HEK293 (cell line): ENCODE measurements at regions not wholly inside any gene's neighbourhood (a gene's known extent, or its start where the extent isn't known, plus 50 kb on each side); places are given as distances from the start of the nearest gene placed in this dataset.
A peak's percentile ranks its signal among the peaks of the same experiment; 100 is the strongest.

Experiments used
- CTCF ChIA-PET: fragments of 350-600 bp; formaldehyde crosslinking; extraction: SDS; loops from one replicate; lab custom pipeline; 2021; ENCODE audit warnings: antibody characterized with exemption; lab: Yijun Ruan, JAX
- POLR2A ChIA-PET: fragments of 300-600 bp; formaldehyde crosslinking; extraction: SDS; loops from one replicate; lab custom pipeline; 2020; ENCODE audit warnings: antibody characterized with exemption, inconsistent platforms; lab: Yijun Ruan, JAX
- H3K27ac ChIP-seq: fragments of 200-500 bp; sonication (Bioruptor generic); 2 replicates; pipeline ENCODE4 v1.5.1; 2014; ENCODE audit warnings: low read depth, low read length, control low read depth, inconsistent platforms; ENCODE audit errors: extremely low read depth
- H3K36me3 ChIP-seq, 2 experiments: fragments of 200-500 bp in 1 of 2; sonication (Bioruptor generic) in 1 of 2; 1 replicate in 1 of 2; 2 replicates in 1 of 2; pipeline ENCODE4 v1.5.1; 2014 to 2017; ENCODE audit warnings: inconsistent platforms in 2 of 2, low read length in 2 of 2; ENCODE audit not compliant: control insufficient read depth in 2 of 2, insufficient read depth in 1 of 2
- H3K4me1 ChIP-seq: fragments of 200-500 bp; sonication (Bioruptor generic); 2 replicates; pipeline ENCODE4 v1.5.1; 2014; ENCODE audit warnings: mild to moderate bottlenecking, low read length, inconsistent platforms; ENCODE audit not compliant: control insufficient read depth, insufficient read depth
- H3K4me3 ChIP-seq: 2 replicates; pipeline ENCODE4 v1.5.1; 2011; ENCODE audit warnings: low read depth, mild to moderate bottlenecking, control low read depth, low read length, moderate library complexity
- H3K9me3 ChIP-seq: fragments of 200-500 bp; sonication (Bioruptor generic); 2 replicates; pipeline ENCODE4 v1.5.1; 2014; ENCODE audit warnings: low read depth, low read length, inconsistent platforms; ENCODE audit not compliant: control insufficient read depth, insufficient read depth
- BCL11A ChIP-seq: fragments of 450-650 bp; formaldehyde crosslinking; IDR thresholded peaks from 2 replicates; pipeline ENCODE4 v1.5.1; 2016; ENCODE audit warnings: low read depth, missing biosample characterization, missing genetic modification characterization
- FEZF1 ChIP-seq: fragments of 450-650 bp; formaldehyde crosslinking; IDR thresholded peaks from 2 replicates; pipeline ENCODE4 v1.5.1; 2016; ENCODE audit warnings: missing biosample characterization, missing genetic modification characterization
- GLIS1 ChIP-seq: fragments of 450-650 bp; formaldehyde crosslinking; IDR thresholded peaks from 2 replicates; pipeline ENCODE4 v1.5.1; 2016; ENCODE audit warnings: missing biosample characterization, missing genetic modification characterization
- MEIS1 ChIP-seq: sonication (generic); formaldehyde crosslinking; IDR thresholded peaks from 2 replicates; pipeline ENCODE4 v1.8.1; 2022; ENCODE audit warnings: missing genetic modification reagents, mild to moderate bottlenecking, borderline replicate concordance
- OSR2 ChIP-seq: fragments of 450-650 bp; formaldehyde crosslinking; IDR thresholded peaks from 2 replicates; pipeline ENCODE4 v1.5.1; 2016; ENCODE audit warnings: missing biosample characterization, missing genetic modification characterization
- OVOL3 ChIP-seq: fragments of 450-650 bp; formaldehyde crosslinking; IDR thresholded peaks from 2 replicates; pipeline ENCODE4 v1.5.1; 2016; ENCODE audit warnings: missing biosample characterization, missing genetic modification characterization
- PRDM10 ChIP-seq: fragments of 450-650 bp; formaldehyde crosslinking; IDR thresholded peaks from 2 replicates; pipeline ENCODE4 v1.5.1; 2016; ENCODE audit warnings: missing biosample characterization, missing genetic modification characterization
- REPIN1 ChIP-seq: fragments of 450-650 bp; formaldehyde crosslinking; IDR thresholded peaks from 2 replicates; pipeline ENCODE4 v1.5.1; 2017; ENCODE audit warnings: missing biosample characterization, missing genetic modification characterization, low read depth
- ZBTB1 ChIP-seq: fragments of 450-650 bp; formaldehyde crosslinking; IDR thresholded peaks from 2 replicates; pipeline ENCODE4 v1.5.1; 2016; ENCODE audit warnings: missing biosample characterization, missing genetic modification characterization
- ZBTB17 ChIP-seq: fragments of 450-650 bp; formaldehyde crosslinking; IDR thresholded peaks from 2 replicates; pipeline ENCODE4 v1.5.1; 2016; ENCODE audit warnings: missing biosample characterization, missing genetic modification characterization
- ZFHX2 ChIP-seq: fragments of 450-650 bp; formaldehyde crosslinking; conservative IDR thresholded peaks from 2 replicates; pipeline ENCODE4 v1.5.1; 2016; ENCODE audit warnings: missing biosample characterization, missing genetic modification characterization
- ZNF140 ChIP-seq: fragments of 450-650 bp; formaldehyde crosslinking; IDR thresholded peaks from 2 replicates; pipeline ENCODE4 v1.5.1; 2016; ENCODE audit warnings: missing biosample characterization, missing genetic modification characterization
- ZNF174 ChIP-seq: fragments of 450-650 bp; formaldehyde crosslinking; IDR thresholded peaks from 2 replicates; pipeline ENCODE4 v1.5.0; 2017; ENCODE audit warnings: missing biosample characterization, mild to moderate bottlenecking, missing genetic modification characterization
- ZNF202 ChIP-seq: fragments of 450-650 bp; formaldehyde crosslinking; IDR thresholded peaks from 2 replicates; pipeline ENCODE4 v1.5.1; 2016; ENCODE audit warnings: missing biosample characterization, missing genetic modification characterization, borderline replicate concordance
- ZNF302 ChIP-seq: fragments of 450-650 bp; formaldehyde crosslinking; IDR thresholded peaks from 2 replicates; pipeline ENCODE4 v1.5.1; 2016; ENCODE audit warnings: missing biosample characterization, missing genetic modification characterization, low read depth
- ZNF324 ChIP-seq: fragments of 450-650 bp; formaldehyde crosslinking; IDR thresholded peaks from 2 replicates; pipeline ENCODE4 v1.5.1; 2016; ENCODE audit warnings: missing biosample characterization, missing genetic modification characterization
- ZNF37A ChIP-seq: fragments of 450-650 bp; IDR thresholded peaks from 2 replicates; pipeline ENCODE4 v1.5.1; 2018; ENCODE audit warnings: missing biosample characterization, missing genetic modification characterization
- ZNF501 ChIP-seq: fragments of 450-650 bp; formaldehyde crosslinking; IDR thresholded peaks from 2 replicates; pipeline ENCODE4 v1.5.1; 2016; ENCODE audit warnings: missing biosample characterization, missing genetic modification characterization
- ZNF529 ChIP-seq: fragments of 450-650 bp; formaldehyde crosslinking; IDR thresholded peaks from 2 replicates; pipeline ENCODE4 v1.5.1; 2017; ENCODE audit warnings: missing genetic modification characterization, missing biosample characterization; ENCODE audit not compliant: insufficient replicate concordance
- ZNF654 ChIP-seq: fragments of 450-650 bp; formaldehyde crosslinking; IDR thresholded peaks from 2 replicates; pipeline ENCODE4 v1.5.1; 2016; ENCODE audit warnings: low read depth, missing biosample characterization, missing genetic modification characterization
- ZNF692 ChIP-seq: fragments of 450-650 bp; formaldehyde crosslinking; IDR thresholded peaks from 2 replicates; pipeline ENCODE4 v1.5.1; 2016; ENCODE audit warnings: missing biosample characterization, missing genetic modification characterization
- ZNF830 ChIP-seq: fragments of 450-650 bp; IDR thresholded peaks from 2 replicates; pipeline ENCODE4 v1.5.0; 2018; ENCODE audit warnings: missing biosample characterization, missing genetic modification characterization, low read depth, mild to moderate bottlenecking, moderate library complexity
- TF ChIP-seq, protein P1 (sequence below): fragments of 450-650 bp; formaldehyde crosslinking; IDR thresholded peaks from 2 replicates; pipeline ENCODE4 v1.5.1; 2017; ENCODE audit warnings: missing biosample characterization, missing genetic modification characterization

- Histone ChIP-seq H3K4me3 (no peak overlapping the region), H3K9me3 (no peaks in the 10 kb centered on the region), H3K4me1 (peaks cover 23% of the 10 kb centered on the region), H3K27ac (no peak overlapping the region), H3K36me3 (no peaks in the 10 kb centered on the region)
- ChIA-PET POLR2A (interaction anchor here (1.1 to 2.0 kb wide), 2 partner anchors 140 to 146 kb away, joined by 6 to 8 read pairs; partner anchors contain the start of gene SOX4), CTCF (interaction anchor here (0.6 kb wide), 1 partner anchor 1028 kb away, joined by 3 read pairs; no protein-coding TSS in a partner anchor)
- TF ChIP-seq OVOL3 (tag by site-specific recombination) (no peak), BCL11A (tag by site-specific recombination) (no peak), ZNF529 (tag by site-specific recombination) (no peak)
These were observed 139.8 kb downstream of the SOX4 start for GRCh38 chr6:21733311-21733710.

DNA sequence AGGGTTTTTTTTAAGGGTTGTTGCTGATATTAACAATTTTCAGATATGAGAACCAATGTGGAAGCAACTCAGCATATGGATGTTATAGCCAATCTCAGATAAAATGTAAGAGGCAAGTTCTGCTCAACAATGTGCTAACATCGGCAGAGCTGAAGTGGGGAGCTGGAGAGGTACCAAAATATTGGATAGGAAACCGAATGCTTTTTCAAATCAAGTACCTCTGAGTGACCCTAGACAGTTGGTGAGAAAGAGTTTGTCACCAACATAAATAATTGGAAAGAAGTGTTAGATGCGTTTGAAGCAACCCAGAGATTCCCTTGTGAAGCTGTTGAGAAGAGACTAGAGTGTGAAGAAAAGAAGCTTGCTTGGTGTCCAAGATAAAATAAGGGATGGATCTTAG lies 140.7 kb downstream of the SOX4 start:
- TF ChIP-seq MEIS1 (CRISPR knock-in tag) (no peak), ZNF302 (tag by site-specific recombination) (no peak), ZNF37A (tag by site-specific recombination) (no peak), FEZF1 (tag by site-specific recombination) (no peak), ZNF324 (no peak), ZNF174 (tag by site-specific recombination) (no peak), ZNF501 (tag by site-specific recombination) (no peak), ZNF692 (tag by site-specific recombination) (no peak), REPIN1 (tag by site-specific recombination) (no peak)
- TF ChIP-seq, protein P1, sequence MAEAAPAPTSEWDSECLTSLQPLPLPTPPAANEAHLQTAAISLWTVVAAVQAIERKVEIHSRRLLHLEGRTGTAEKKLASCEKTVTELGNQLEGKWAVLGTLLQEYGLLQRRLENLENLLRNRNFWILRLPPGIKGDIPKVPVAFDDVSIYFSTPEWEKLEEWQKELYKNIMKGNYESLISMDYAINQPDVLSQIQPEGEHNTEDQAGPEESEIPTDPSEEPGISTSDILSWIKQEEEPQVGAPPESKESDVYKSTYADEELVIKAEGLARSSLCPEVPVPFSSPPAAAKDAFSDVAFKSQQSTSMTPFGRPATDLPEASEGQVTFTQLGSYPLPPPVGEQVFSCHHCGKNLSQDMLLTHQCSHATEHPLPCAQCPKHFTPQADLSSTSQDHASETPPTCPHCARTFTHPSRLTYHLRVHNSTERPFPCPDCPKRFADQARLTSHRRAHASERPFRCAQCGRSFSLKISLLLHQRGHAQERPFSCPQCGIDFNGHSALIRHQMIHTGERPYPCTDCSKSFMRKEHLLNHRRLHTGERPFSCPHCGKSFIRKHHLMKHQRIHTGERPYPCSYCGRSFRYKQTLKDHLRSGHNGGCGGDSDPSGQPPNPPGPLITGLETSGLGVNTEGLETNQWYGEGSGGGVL: no peak
- TF ChIP-seq, all 188 proteins: peak for 0
- H3K4me1 ChIP-seq: peaks cover 31% of the 10 kb centered on the region
- H3K36me3 ChIP-seq: no peaks in the 10 kb centered on the region
- ChIA-PET CTCF (interaction anchor here (0.7 kb wide), 1 partner anchor 288 kb away, joined by 3 read pairs; no protein-coding TSS in a partner anchor), POLR2A (interaction anchor here (0.7 to 2.0 kb wide), 2 partner anchors 140 to 141 kb away, joined by 5 to 8 read pairs; partner anchors contain the start of gene SOX4)
- H3K27ac ChIP-seq: no peak overlapping the region
- no peaks in the 10 kb centered on the region for H3K9me3 ChIP-seq
- no peak overlapping the region for H3K4me3 ChIP-seq

DNA sequence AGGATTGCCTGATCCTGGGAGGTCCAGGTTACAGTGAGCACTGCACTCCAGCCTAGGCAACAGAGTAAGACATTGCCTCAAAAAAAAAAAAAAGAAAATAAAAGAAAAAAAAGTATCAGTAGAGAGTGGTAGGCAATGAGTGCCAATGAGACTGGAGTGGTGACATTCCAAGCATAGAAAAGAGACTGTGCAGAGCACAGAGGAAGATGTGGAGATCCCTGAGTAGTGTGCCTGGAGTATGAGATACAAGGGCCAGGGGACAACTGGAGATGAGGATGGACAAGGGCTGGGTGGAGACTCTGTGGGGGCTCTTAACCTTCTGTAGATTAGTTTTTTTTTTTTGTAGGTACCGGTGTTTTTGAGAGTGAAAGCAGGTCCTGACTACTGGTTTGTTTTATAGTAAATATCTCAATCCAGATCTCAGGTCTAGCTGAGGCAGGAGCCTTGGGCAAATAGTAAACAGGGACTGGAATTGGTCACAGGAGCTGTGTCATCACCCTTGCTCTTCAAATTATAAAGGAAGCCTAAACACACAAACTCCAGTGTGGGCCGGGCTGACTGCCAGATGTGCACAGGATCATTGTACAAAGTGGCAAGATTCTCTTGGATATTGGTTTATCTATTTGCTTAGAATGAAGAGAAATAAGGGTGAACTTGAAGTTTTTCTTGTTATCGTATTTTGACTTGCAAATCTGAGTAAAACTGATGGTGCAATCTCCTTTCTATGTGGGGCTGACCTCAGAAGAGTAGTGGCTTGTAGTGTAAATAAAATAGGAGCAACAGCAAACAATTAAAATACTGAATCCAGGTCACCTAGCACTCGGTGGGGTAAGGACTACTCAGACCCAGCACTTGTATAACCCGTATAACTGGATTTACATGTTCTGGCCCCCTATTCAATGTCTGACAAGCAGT lies 144.9 kb downstream of the SOX4 start:
- no peaks in the 10 kb centered on the region for H3K36me3 ChIP-seq
- H3K4me3 ChIP-seq: no peak overlapping the region
- H3K27ac ChIP-seq: peak overlapping the region; percentile 9; the same call in 1 of the 2 replicates
- no peaks in the 10 kb centered on the region for H3K9me3 ChIP-seq
- POLR2A ChIA-PET: interaction anchor here (0.7 to 0.9 kb wide), 3 partner anchors 31 to 145 kb away, joined by 3 to 5 read pairs (median 3); partner anchors contain the start of gene SOX4
- peaks cover 51% of the 10 kb centered on the region for H3K4me1 ChIP-seq
- CTCF ChIA-PET: interaction anchor here (0.7 kb wide), 2 partner anchors 72 to 486 kb away, joined by 8 to 9 read pairs; no protein-coding TSS in a partner anchor
- TF ChIP-seq GLIS1 (tag by site-specific recombination) (peak; percentile 41), ZNF140 (no peak), ZBTB1 (tag by site-specific recombination) (no peak), ZNF654 (tag by site-specific recombination) (no peak), PRDM10 (tag by site-specific recombination) (peak; percentile 12; the same call in 1 of the 2 replicates), ZBTB17 (tag by site-specific recombination) (peak; percentile 31; the same call in 1 of the 2 replicates), ZNF830 (tag by site-specific recombination) (no peak), ZFHX2 (no peak), ZNF202 (tag by site-specific recombination) (no peak), OSR2 (tag by site-specific recombination) (peak; percentile 93)
